ENCODE measurements at regions not wholly inside any gene's neighbourhood (a gene's known extent, or its start where the extent isn't known, plus 50 kb on each side); places are given as distances from the start of the nearest gene placed in this dataset.

GRCh38 chr3:99373088-99373845, 265.1 kb upstream of the COL8A1 start:
- H3K4me3 Mint-ChIP-seq, result no peak overlapping the region
- no peaks in the 10 kb centered on the region for H3K4me1 Mint-ChIP-seq (ENCODE audit: low read depth)
- H3K27me3 Mint-ChIP-seq (ENCODE audit: low read depth), result no peaks in the 10 kb centered on the region
- CTCF ChIA-PET, result no interaction called here
- no peaks in the 10 kb centered on the region for H3K36me3 Mint-ChIP-seq (ENCODE audit: low read depth)
- no peak overlapping the region for H3K27ac Mint-ChIP-seq
- H3K9me3 Mint-ChIP-seq (ENCODE audit: insufficient read depth), result peaks cover 3% of the 10 kb centered on the region
- no peak for DNase-seq
- ATAC-seq, result no peak
- POLR2A ChIA-PET, result no interaction called here

DNA sequence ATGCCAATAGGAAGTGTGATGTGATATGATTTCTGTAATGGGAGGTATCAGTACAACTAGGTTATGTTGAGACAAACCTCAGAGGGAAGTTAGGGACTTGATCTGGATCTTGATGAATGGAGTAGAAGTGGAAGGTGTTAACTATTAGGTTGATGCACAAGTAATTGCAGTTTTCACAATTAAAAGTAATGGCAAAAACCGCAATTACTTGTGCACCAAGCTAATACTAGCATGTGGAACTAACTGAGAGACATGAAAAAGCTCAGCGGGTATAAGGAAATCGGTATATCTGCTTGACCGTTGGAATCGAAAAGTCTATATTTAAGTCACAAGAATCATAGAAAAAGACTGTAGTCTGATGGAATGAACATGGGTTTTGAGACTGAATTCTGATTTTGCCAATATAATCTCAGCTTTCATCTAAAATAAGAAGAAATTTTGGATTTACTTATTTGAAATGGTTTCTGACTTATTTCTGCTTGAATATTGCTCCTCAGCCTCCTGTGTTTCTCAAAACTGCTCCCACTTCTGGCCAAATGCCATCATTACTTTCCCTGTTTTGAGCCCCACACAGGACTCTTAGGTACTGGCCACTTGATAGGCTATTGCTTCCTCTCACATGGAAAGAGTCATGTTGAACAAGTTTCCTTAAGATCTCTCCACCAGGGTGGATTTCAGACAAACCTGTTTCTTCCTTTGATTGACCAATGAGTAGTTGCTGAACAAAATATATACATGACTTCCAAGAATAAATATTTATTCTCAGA, 271.5 kb upstream of the COL8A1 start:
- no peak overlapping the region for H3K27ac Mint-ChIP-seq
- ChIA-PET POLR2A (no interaction called here), CTCF (no interaction called here)
- H3K4me1 Mint-ChIP-seq (ENCODE audit: low read depth), result no peaks in the 10 kb centered on the region
- no peaks in the 10 kb centered on the region for H3K27me3 Mint-ChIP-seq (ENCODE audit: low read depth)
- DNase-seq (no peak), ATAC-seq (no peak)
- peaks cover 3% of the 10 kb centered on the region for H3K9me3 Mint-ChIP-seq (ENCODE audit: insufficient read depth)
- H3K4me3 Mint-ChIP-seq, result no peak overlapping the region
- H3K36me3 Mint-ChIP-seq (ENCODE audit: low read depth), result no peaks in the 10 kb centered on the region

DNA sequence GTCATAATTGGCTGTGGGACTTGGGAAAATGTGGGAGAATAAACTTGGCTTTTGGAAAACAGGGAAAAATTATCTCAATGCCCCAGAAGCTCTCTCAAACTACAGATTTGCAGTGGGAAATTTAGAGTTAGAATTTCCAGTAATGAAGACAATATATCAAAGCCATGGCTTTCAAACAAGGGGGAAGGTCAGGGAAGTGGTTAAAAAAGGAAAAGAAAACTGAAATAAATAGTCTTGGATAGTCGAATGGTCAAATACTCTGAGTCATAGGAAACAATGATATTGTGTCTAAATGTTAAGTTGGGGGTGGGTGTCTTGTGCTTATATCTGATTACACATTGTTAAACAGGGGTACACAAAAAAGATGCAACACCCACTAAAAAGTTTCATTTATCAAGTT, 272.4 kb upstream of the COL8A1 start:
- no peaks in the 10 kb centered on the region for H3K9me3 Mint-ChIP-seq (ENCODE audit: insufficient read depth)
- no peak overlapping the region for H3K4me3 Mint-ChIP-seq
- no peaks in the 10 kb centered on the region for H3K27me3 Mint-ChIP-seq (ENCODE audit: low read depth)
- no peak overlapping the region for H3K27ac Mint-ChIP-seq
- no peaks in the 10 kb centered on the region for H3K36me3 Mint-ChIP-seq (ENCODE audit: low read depth)
- ATAC-seq, result no peak
- ChIA-PET POLR2A (no interaction called here), CTCF (no interaction called here)
- DNase-seq, result no peak
- no peaks in the 10 kb centered on the region for H3K4me1 Mint-ChIP-seq (ENCODE audit: low read depth)

- ChIA-PET POLR2A (no interaction called here), CTCF (no interaction called here)
- no peak overlapping the region for H3K4me3 Mint-ChIP-seq
- H3K4me1 Mint-ChIP-seq (ENCODE audit: low read depth), result no peaks in the 10 kb centered on the region
- H3K36me3 Mint-ChIP-seq (ENCODE audit: low read depth), result no peaks in the 10 kb centered on the region
- no peak overlapping the region for H3K27ac Mint-ChIP-seq
- DNase-seq (no peak), ATAC-seq (no peak)
- no peaks in the 10 kb centered on the region for H3K9me3 Mint-ChIP-seq (ENCODE audit: insufficient read depth)
- no peaks in the 10 kb centered on the region for H3K27me3 Mint-ChIP-seq (ENCODE audit: low read depth)
Observed at GRCh38 chr3:99365396-99365795, 273.0 kb upstream of the COL8A1 start.

GRCh38 chr3:99357131-99357530, 281.3 kb upstream of the COL8A1 start:
- ChIA-PET POLR2A (no interaction called here), CTCF (no interaction called here)
- Mint-ChIP-seq H3K36me3 (ENCODE audit: low read depth) (no peaks in the 10 kb centered on the region), H3K27ac (no peak overlapping the region), H3K9me3 (ENCODE audit: insufficient read depth) (no peaks in the 10 kb centered on the region), H3K27me3 (ENCODE audit: low read depth) (no peaks in the 10 kb centered on the region), H3K4me3 (no peak overlapping the region), H3K4me1 (ENCODE audit: low read depth) (no peaks in the 10 kb centered on the region)
- no peak for DNase-seq
- no peak for ATAC-seq

GRCh38 chr3:99356696-99357095, 281.7 kb upstream of the COL8A1 start:
- ChIA-PET CTCF (no interaction called here), POLR2A (no interaction called here)
- DNase-seq (no peak), ATAC-seq (no peak)
- H3K4me3 Mint-ChIP-seq, result no peak overlapping the region
- H3K27ac Mint-ChIP-seq, result no peak overlapping the region
- no peaks in the 10 kb centered on the region for H3K27me3 Mint-ChIP-seq (ENCODE audit: low read depth)
- no peaks in the 10 kb centered on the region for H3K9me3 Mint-ChIP-seq (ENCODE audit: insufficient read depth)
- no peaks in the 10 kb centered on the region for H3K4me1 Mint-ChIP-seq (ENCODE audit: low read depth)
- no peaks in the 10 kb centered on the region for H3K36me3 Mint-ChIP-seq (ENCODE audit: low read depth)

DNA sequence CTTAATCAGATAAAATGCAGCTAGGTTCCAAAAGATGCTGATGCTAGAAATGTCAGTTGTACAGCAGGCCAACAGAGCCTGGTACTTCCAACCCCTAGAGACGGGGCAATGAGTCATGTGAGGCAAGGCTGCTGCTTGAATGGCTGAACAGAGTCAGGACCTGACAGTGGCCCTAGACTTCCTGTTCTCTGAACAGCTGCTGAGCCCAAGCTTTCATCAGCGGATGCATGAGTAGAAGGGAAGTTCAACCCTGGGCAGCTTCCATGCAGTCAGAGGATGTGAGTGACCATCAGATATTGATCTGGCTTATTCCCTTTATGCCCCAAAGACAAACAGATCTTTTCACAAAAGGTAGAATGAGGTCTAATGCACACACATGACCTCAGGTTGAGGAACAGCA, 282.9 kb upstream of the COL8A1 start:
- no peak overlapping the region for H3K4me3 Mint-ChIP-seq
- no peaks in the 10 kb centered on the region for H3K36me3 Mint-ChIP-seq (ENCODE audit: low read depth)
- no peaks in the 10 kb centered on the region for H3K9me3 Mint-ChIP-seq (ENCODE audit: insufficient read depth)
- CTCF ChIA-PET, result no interaction called here
- H3K27ac Mint-ChIP-seq, result no peak overlapping the region
- no peak for DNase-seq
- no peak for ATAC-seq
- POLR2A ChIA-PET, result no interaction called here
- H3K27me3 Mint-ChIP-seq (ENCODE audit: low read depth), result no peaks in the 10 kb centered on the region
- no peaks in the 10 kb centered on the region for H3K4me1 Mint-ChIP-seq (ENCODE audit: low read depth)

DNA sequence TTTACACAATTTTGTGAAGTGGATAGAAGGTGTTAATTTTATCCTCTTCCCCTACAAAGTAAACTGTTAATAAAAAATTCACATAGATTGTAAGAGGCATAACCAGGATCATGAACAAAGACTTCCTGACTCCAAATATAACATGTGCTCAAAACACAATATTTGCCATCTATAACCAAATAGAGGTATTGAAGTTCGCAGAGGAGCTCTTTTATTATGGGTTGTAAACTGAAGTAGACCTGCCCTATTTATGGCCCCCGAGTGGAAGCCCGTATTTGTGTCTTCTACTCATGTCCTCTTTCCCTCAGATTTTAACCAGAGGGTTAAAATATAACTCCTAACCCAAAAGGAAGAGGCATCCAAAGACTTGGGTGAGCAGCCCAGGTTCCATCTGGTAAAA, 285.6 kb upstream of the COL8A1 start:
- no peaks in the 10 kb centered on the region for H3K9me3 Mint-ChIP-seq (ENCODE audit: insufficient read depth)
- ATAC-seq, result no peak
- H3K4me1 Mint-ChIP-seq (ENCODE audit: low read depth), result no peaks in the 10 kb centered on the region
- H3K27ac Mint-ChIP-seq, result no peak overlapping the region
- H3K36me3 Mint-ChIP-seq (ENCODE audit: low read depth), result no peaks in the 10 kb centered on the region
- DNase-seq, result no peak
- no peak overlapping the region for H3K4me3 Mint-ChIP-seq
- H3K27me3 Mint-ChIP-seq (ENCODE audit: low read depth), result no peaks in the 10 kb centered on the region
- CTCF ChIA-PET, result no interaction called here
- POLR2A ChIA-PET, result no interaction called here

- DNase-seq (no peak), ATAC-seq (no peak)
- no peaks in the 10 kb centered on the region for H3K9me3 Mint-ChIP-seq (ENCODE audit: insufficient read depth)
- ChIA-PET POLR2A (no interaction called here), CTCF (no interaction called here)
- H3K27ac Mint-ChIP-seq, result no peak overlapping the region
- no peak overlapping the region for H3K4me3 Mint-ChIP-seq
- no peaks in the 10 kb centered on the region for H3K4me1 Mint-ChIP-seq (ENCODE audit: low read depth)
- H3K36me3 Mint-ChIP-seq (ENCODE audit: low read depth), result no peaks in the 10 kb centered on the region
- no peaks in the 10 kb centered on the region for H3K27me3 Mint-ChIP-seq (ENCODE audit: low read depth)
Observed at GRCh38 chr3:99351122-99351521, 287.3 kb upstream of the COL8A1 start.

GRCh38 chr3:99348451-99348850, 289.9 kb upstream of the COL8A1 start:
- Mint-ChIP-seq H3K27me3 (ENCODE audit: low read depth) (no peaks in the 10 kb centered on the region), H3K9me3 (ENCODE audit: insufficient read depth) (no peaks in the 10 kb centered on the region)
- CTCF ChIA-PET, result no interaction called here

DNA sequence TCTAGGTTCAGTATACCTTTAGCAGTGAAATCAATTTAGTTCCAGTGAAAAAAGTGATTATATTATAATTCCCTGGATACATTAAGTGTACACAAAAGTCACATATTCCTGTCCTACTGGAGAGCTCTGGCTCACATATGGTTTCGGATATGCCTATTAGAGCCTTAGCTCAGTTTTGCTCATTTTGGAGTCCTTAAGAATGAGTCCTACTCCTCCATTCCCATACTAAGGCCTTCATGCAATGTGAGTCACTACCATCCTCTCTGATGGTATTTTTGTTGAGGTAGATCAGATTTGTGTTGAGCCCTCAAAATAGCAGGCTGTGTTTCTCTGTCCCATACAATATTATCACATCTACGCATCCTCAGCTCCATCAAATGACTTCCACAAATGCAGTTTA, 294.2 kb upstream of the COL8A1 start:
- no peak overlapping the region for H3K4me3 Mint-ChIP-seq
- ATAC-seq (no peak), DNase-seq (no peak)
- H3K4me1 Mint-ChIP-seq (ENCODE audit: low read depth), result no peaks in the 10 kb centered on the region
- POLR2A ChIA-PET, result no interaction called here
- H3K27me3 Mint-ChIP-seq (ENCODE audit: low read depth), result no peaks in the 10 kb centered on the region
- no peak overlapping the region for H3K27ac Mint-ChIP-seq
- CTCF ChIA-PET, result no interaction called here
- no peaks in the 10 kb centered on the region for H3K36me3 Mint-ChIP-seq (ENCODE audit: low read depth)
- H3K9me3 Mint-ChIP-seq (ENCODE audit: insufficient read depth), result no peaks in the 10 kb centered on the region

More at GRCh38 chr3:99348451-99348850, 289.9 kb upstream of the COL8A1 start:
- no peak overlapping the region for H3K4me3 Mint-ChIP-seq
- H3K36me3 Mint-ChIP-seq (ENCODE audit: low read depth), result no peaks in the 10 kb centered on the region
- DNase-seq, result no peak
- POLR2A ChIA-PET, result no interaction called here
- H3K4me1 Mint-ChIP-seq (ENCODE audit: low read depth), result no peaks in the 10 kb centered on the region
- no peak for ATAC-seq
- no peak overlapping the region for H3K27ac Mint-ChIP-seq

- Mint-ChIP-seq H3K27ac (no peak overlapping the region), H3K9me3 (ENCODE audit: insufficient read depth) (no peaks in the 10 kb centered on the region), H3K4me1 (ENCODE audit: low read depth) (no peaks in the 10 kb centered on the region), H3K27me3 (ENCODE audit: low read depth) (no peaks in the 10 kb centered on the region), H3K4me3 (no peak overlapping the region), H3K36me3 (ENCODE audit: low read depth) (no peaks in the 10 kb centered on the region)
- ChIA-PET CTCF (no interaction called here), POLR2A (no interaction called here)
- ATAC-seq (no peak), DNase-seq (no peak)
Observed at GRCh38 chr3:99342383-99342782, 296.0 kb upstream of the COL8A1 start.

DNA sequence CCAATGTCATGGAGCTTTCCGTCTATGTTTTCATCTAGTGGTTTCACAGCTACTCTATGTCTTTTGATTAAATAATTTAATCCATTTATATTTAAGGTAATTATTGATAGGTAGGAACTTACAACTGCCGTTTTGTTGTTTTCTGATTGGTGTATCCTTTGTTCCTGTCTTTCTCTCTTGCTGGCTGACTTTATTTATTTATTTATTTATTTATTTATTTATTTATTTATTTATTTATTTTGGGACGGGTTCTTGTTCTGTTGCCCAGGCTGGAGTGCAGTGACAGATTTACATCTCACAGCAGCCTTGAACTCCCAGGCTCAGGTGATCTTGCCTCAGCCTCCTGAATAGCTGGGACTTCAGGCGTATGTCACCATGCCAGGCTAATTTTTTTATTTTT, 299.2 kb upstream of the COL8A1 start:
- Mint-ChIP-seq H3K4me1 (ENCODE audit: low read depth) (no peaks in the 10 kb centered on the region), H3K27ac (no peak overlapping the region), H3K36me3 (ENCODE audit: low read depth) (no peaks in the 10 kb centered on the region), H3K9me3 (ENCODE audit: insufficient read depth) (no peaks in the 10 kb centered on the region), H3K27me3 (ENCODE audit: low read depth) (no peaks in the 10 kb centered on the region), H3K4me3 (no peak overlapping the region)
- ChIA-PET CTCF (no interaction called here), POLR2A (no interaction called here)
- ATAC-seq (no peak), DNase-seq (no peak)
